Dendritic cell treated with granulocyte-macrophage colony-stimulating factor and Interleukin-4, amounts not matched to agents 40 ng/mL and 50 ng/mL, for 4 days (primary cell): ENCODE measurements at regions not wholly inside any gene's neighbourhood (a gene's known extent, or its start where the extent isn't known, plus 50 kb on each side); places are given as distances from the start of the nearest gene placed in this dataset.
"Not testable (repeated sequence)": the region's sequence is repeated elsewhere in the genome, so short reads cannot be mapped to it uniquely, and the experiment has no call there.

Experiments used
- H3K27ac Mint-ChIP-seq: one replicate; pipeline ENCODE4 v1.8.0; 2022; ENCODE audit warnings: mild to moderate bottlenecking, mixed read lengths
- H3K27me3 Mint-ChIP-seq: one replicate; pipeline ENCODE4 v1.8.0; 2022; ENCODE audit warnings: mild to moderate bottlenecking, mixed read lengths
- H3K36me3 Mint-ChIP-seq: one replicate; pipeline ENCODE4 v1.8.0; 2022; ENCODE audit warnings: low read depth, mixed read lengths
- H3K4me1 Mint-ChIP-seq: one replicate; pipeline ENCODE4 v1.8.0; 2022; ENCODE audit warnings: low read depth, mixed read lengths
- H3K4me3 Mint-ChIP-seq: one replicate; pipeline ENCODE4 v1.8.0; 2022; ENCODE audit warnings: mild to moderate bottlenecking, moderate library complexity, mixed read lengths
- H3K9me3 Mint-ChIP-seq: one replicate; pipeline ENCODE4 v1.8.0; 2022; ENCODE audit warnings: mixed read lengths
- intact Hi-C: fragments of 100-400 bp; cut with micrococcal nuclease; formaldehyde crosslinking; loops from one replicate; pipeline ENCODE4 v1.15.0; 2022

- Mint-ChIP-seq H3K36me3 (no peaks in the 10 kb centered on the region), H3K4me1 (no peaks in the 10 kb centered on the region), H3K4me3 (no peak overlapping the region), H3K27ac (no peak overlapping the region), H3K9me3 (peaks cover 9% of the 10 kb centered on the region), H3K27me3 (no peaks in the 10 kb centered on the region)
- intact Hi-C loops = no loop called here
Observed at GRCh38 chr17:12195418-12195817, 174.7 kb downstream of the MAP2K4 start.

GRCh38 chr17:12201294-12201880, 180.7 kb downstream of the MAP2K4 start:
- no peaks in the 10 kb centered on the region for H3K36me3 Mint-ChIP-seq
- intact Hi-C loops = no loop called here
- H3K9me3 Mint-ChIP-seq = peaks cover 9% of the 10 kb centered on the region
- H3K4me3 Mint-ChIP-seq = no peak overlapping the region
- no peaks in the 10 kb centered on the region for H3K27me3 Mint-ChIP-seq
- H3K27ac Mint-ChIP-seq = no peak overlapping the region
- H3K4me1 Mint-ChIP-seq = no peaks in the 10 kb centered on the region

- no peaks in the 10 kb centered on the region for H3K27me3 Mint-ChIP-seq
- no peaks in the 10 kb centered on the region for H3K36me3 Mint-ChIP-seq
- intact Hi-C loops = no loop called here
- H3K9me3 Mint-ChIP-seq = peaks cover 19% of the 10 kb centered on the region
- no peaks in the 10 kb centered on the region for H3K4me1 Mint-ChIP-seq
- no peak overlapping the region for H3K4me3 Mint-ChIP-seq
- H3K27ac Mint-ChIP-seq = no peak overlapping the region
Observed at GRCh38 chr17:12209632-12210191, 189.0 kb downstream of the MAP2K4 start.

GRCh38 chr17:12220714-12221439, 200.2 kb downstream of the MAP2K4 start:
- H3K4me1 Mint-ChIP-seq, H3K4me3 Mint-ChIP-seq, H3K27me3 Mint-ChIP-seq, intact Hi-C loops, H3K36me3 Mint-ChIP-seq, H3K27ac Mint-ChIP-seq: not testable (repeated sequence)
- peaks cover 54% of the 10 kb centered on the region for H3K9me3 Mint-ChIP-seq

GRCh38 chr17:12222392-12222791, 201.7 kb downstream of the MAP2K4 start:
- no peak overlapping the region for H3K27ac Mint-ChIP-seq

GRCh38 chr17:12227547-12227946, 206.9 kb downstream of the MAP2K4 start:
- Mint-ChIP-seq H3K27me3 (no peaks in the 10 kb centered on the region), H3K4me3 (no peak overlapping the region), H3K9me3 (peaks cover 34% of the 10 kb centered on the region), H3K36me3 (no peaks in the 10 kb centered on the region), H3K4me1 (no peaks in the 10 kb centered on the region), H3K27ac (no peak overlapping the region)
- intact Hi-C loops = no loop called here

More at GRCh38 chr17:12222392-12222791, 201.7 kb downstream of the MAP2K4 start:
- Mint-ChIP-seq H3K36me3 (no peaks in the 10 kb centered on the region), H3K9me3 (peaks cover 66% of the 10 kb centered on the region), H3K4me1 (no peaks in the 10 kb centered on the region), H3K27me3 (no peaks in the 10 kb centered on the region), H3K4me3 (no peak overlapping the region)
- intact Hi-C loops = no loop called here

- Mint-ChIP-seq H3K4me3 (no peak overlapping the region), H3K36me3 (no peaks in the 10 kb centered on the region), H3K27me3 (no peaks in the 10 kb centered on the region), H3K27ac (no peak overlapping the region), H3K4me1 (no peaks in the 10 kb centered on the region), H3K9me3 (peaks cover 37% of the 10 kb centered on the region)
- intact Hi-C loops = no loop called here
Observed at GRCh38 chr17:12229335-12229734, 208.7 kb downstream of the MAP2K4 start.

GRCh38 chr17:12230481-12231354, 210.0 kb downstream of the MAP2K4 start:
- H3K4me3 Mint-ChIP-seq = no peak overlapping the region
- no peaks in the 10 kb centered on the region for H3K4me1 Mint-ChIP-seq
- intact Hi-C loops = no loop called here
- peaks cover 32% of the 10 kb centered on the region for H3K9me3 Mint-ChIP-seq
- H3K27ac Mint-ChIP-seq = no peak overlapping the region
- no peaks in the 10 kb centered on the region for H3K36me3 Mint-ChIP-seq
- H3K27me3 Mint-ChIP-seq = no peaks in the 10 kb centered on the region

- Mint-ChIP-seq H3K27ac (no peak overlapping the region), H3K4me3 (no peak overlapping the region), H3K36me3 (no peaks in the 10 kb centered on the region), H3K4me1 (no peaks in the 10 kb centered on the region), H3K27me3 (no peaks in the 10 kb centered on the region), H3K9me3 (peaks cover 26% of the 10 kb centered on the region)
- intact Hi-C loops = no loop called here
Observed at GRCh38 chr17:12231355-12231682, 210.6 kb downstream of the MAP2K4 start.

GRCh38 chr17:12239021-12239420, 218.3 kb downstream of the MAP2K4 start:
- peaks cover 12% of the 10 kb centered on the region for H3K9me3 Mint-ChIP-seq

GRCh38 chr17:12242345-12242954, 221.8 kb downstream of the MAP2K4 start:
- Mint-ChIP-seq H3K4me3 (no peak overlapping the region), H3K9me3 (no peaks in the 10 kb centered on the region), H3K27me3 (no peaks in the 10 kb centered on the region), H3K36me3 (no peaks in the 10 kb centered on the region), H3K4me1 (no peaks in the 10 kb centered on the region), H3K27ac (no peak overlapping the region)
- intact Hi-C loops = no loop called here

More at GRCh38 chr17:12239021-12239420, 218.3 kb downstream of the MAP2K4 start:
- H3K36me3 Mint-ChIP-seq, H3K4me1 Mint-ChIP-seq, H3K4me3 Mint-ChIP-seq, intact Hi-C loops, H3K27ac Mint-ChIP-seq, H3K27me3 Mint-ChIP-seq: not testable (repeated sequence)

GRCh38 chr17:12247761-12248160, 227.1 kb downstream of the MAP2K4 start:
- intact Hi-C loops = no loop called here
- H3K4me3 Mint-ChIP-seq = no peak overlapping the region

GRCh38 chr17:12250973-12251372, 230.3 kb downstream of the MAP2K4 start:
- Mint-ChIP-seq H3K27me3 (no peaks in the 10 kb centered on the region), H3K9me3 (no peaks in the 10 kb centered on the region)

More at GRCh38 chr17:12247761-12248160, 227.1 kb downstream of the MAP2K4 start:
- no peak overlapping the region for H3K27ac Mint-ChIP-seq
- no peaks in the 10 kb centered on the region for H3K9me3 Mint-ChIP-seq
- H3K36me3 Mint-ChIP-seq = no peaks in the 10 kb centered on the region
- H3K4me1 Mint-ChIP-seq = no peaks in the 10 kb centered on the region
- no peaks in the 10 kb centered on the region for H3K27me3 Mint-ChIP-seq

GRCh38 chr17:12252462-12252861, 231.8 kb downstream of the MAP2K4 start:
- Mint-ChIP-seq H3K4me1 (no peaks in the 10 kb centered on the region), H3K36me3 (no peaks in the 10 kb centered on the region), H3K27me3 (no peaks in the 10 kb centered on the region), H3K27ac (no peak overlapping the region), H3K4me3 (no peak overlapping the region), H3K9me3 (no peaks in the 10 kb centered on the region)
- intact Hi-C loops = no loop called here

More at GRCh38 chr17:12250973-12251372, 230.3 kb downstream of the MAP2K4 start:
- H3K27ac Mint-ChIP-seq = no peak overlapping the region
- intact Hi-C loops = no loop called here
- no peak overlapping the region for H3K4me3 Mint-ChIP-seq
- no peaks in the 10 kb centered on the region for H3K36me3 Mint-ChIP-seq
- H3K4me1 Mint-ChIP-seq = no peaks in the 10 kb centered on the region
